B cell (primary cell): ENCODE measurements at regions not wholly inside any gene's neighbourhood (a gene's known extent, or its start where the extent isn't known, plus 50 kb on each side); places are given as distances from the start of the nearest gene placed in this dataset.

ENCODE experiments used
- CTCF ChIP-seq: fragments of 200-600 bp; IDR thresholded peaks from one replicate; pipeline ENCODE4 v1.8.0; 2022; ENCODE audit warnings: antibody characterized with exemption, mild to moderate bottlenecking
- EZH2 ChIP-seq: IDR thresholded peaks from 2 replicates; pipeline ENCODE4 v1.6.1; 2012; ENCODE audit warnings: borderline replicate concordance, low read depth, mild to moderate bottlenecking, moderate library complexity, low read length; ENCODE audit not compliant: insufficient read depth, poor library complexity, severe bottlenecking

GRCh38 chrX:125398959-125399440 lies 79.3 kb downstream of the TEX13C start:
- TF ChIP-seq CTCF (no peak), EZH2 (no peak)
